ENCODE measurements at regions not wholly inside any gene's neighbourhood (a gene's known extent, or its start where the extent isn't known, plus 50 kb on each side); places are given as distances from the start of the nearest gene placed in this dataset.

- Mint-ChIP-seq H3K9me3 (no peaks in the 10 kb centered on the region), H3K4me3 (no peak overlapping the region)
- intact Hi-C loops (cut with micrococcal nuclease): no loop called here
Measured at GRCh38 chr20:11132819-11133415, 459.1 kb upstream of the JAG1 start.

DNA sequence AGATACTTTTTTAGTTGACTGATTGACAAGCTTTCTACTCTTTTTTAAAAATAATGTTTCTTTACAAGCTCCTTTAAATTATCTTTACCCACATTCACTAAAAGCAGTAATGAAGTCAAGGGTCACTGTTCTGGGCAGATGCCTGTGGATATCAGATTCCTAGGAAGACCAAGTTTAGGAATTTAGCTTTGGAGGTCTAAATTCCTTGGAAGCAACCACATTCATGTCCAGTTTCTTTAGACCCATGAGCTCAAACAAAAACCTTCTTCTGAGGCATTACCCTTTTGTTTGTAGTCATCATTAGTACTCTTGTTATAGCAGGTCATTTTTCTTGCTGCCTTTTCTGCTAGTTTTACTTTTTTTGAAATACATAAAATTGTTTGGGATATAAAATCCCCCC, 462.9 kb upstream of the JAG1 start:
- no peak overlapping the region for H3K4me3 Mint-ChIP-seq
- no peaks in the 10 kb centered on the region for H3K27me3 Mint-ChIP-seq (ENCODE audit: insufficient read depth)
- no peak for DNase-seq (ENCODE audit: low spot score)
- no peak overlapping the region for H3K27ac Mint-ChIP-seq
- intact Hi-C loops (cut with micrococcal nuclease): no loop called here
- no peaks in the 10 kb centered on the region for H3K4me1 Mint-ChIP-seq (ENCODE audit: low read depth)
- no peaks in the 10 kb centered on the region for H3K36me3 Mint-ChIP-seq (ENCODE audit: low read depth)
- no peaks in the 10 kb centered on the region for H3K9me3 Mint-ChIP-seq

More at GRCh38 chr20:11132819-11133415, 459.1 kb upstream of the JAG1 start:
- Mint-ChIP-seq H3K4me1 (ENCODE audit: low read depth) (no peaks in the 10 kb centered on the region), H3K27me3 (ENCODE audit: insufficient read depth) (no peaks in the 10 kb centered on the region), H3K36me3 (ENCODE audit: low read depth) (no peaks in the 10 kb centered on the region), H3K27ac (no peak overlapping the region)
- no peak for DNase-seq (ENCODE audit: low spot score)

DNA sequence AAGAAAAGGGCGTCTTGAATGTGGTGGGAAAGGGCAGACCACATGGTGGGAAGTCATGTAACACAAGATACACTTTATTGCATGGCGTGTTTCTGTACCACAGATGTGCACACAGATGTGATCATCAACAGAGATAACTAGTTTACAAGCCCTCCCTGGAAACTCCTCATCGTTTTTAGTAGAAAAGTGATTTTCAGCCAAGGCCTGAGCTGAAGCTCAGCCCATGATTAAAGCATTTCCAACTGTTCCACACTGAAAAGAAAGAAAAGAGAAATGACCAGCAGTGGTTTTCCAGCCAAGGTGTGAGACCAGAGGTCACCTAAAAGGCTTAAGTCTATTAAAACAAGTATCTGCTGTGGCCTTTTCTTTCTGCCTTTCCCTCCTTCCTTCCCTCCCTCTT, 463.9 kb upstream of the JAG1 start:
- Mint-ChIP-seq H3K9me3 (peaks cover 7% of the 10 kb centered on the region), H3K36me3 (ENCODE audit: low read depth) (no peaks in the 10 kb centered on the region), H3K4me1 (ENCODE audit: low read depth) (no peaks in the 10 kb centered on the region), H3K27me3 (ENCODE audit: insufficient read depth) (no peaks in the 10 kb centered on the region), H3K4me3 (no peak overlapping the region), H3K27ac (no peak overlapping the region)
- no peak for DNase-seq (ENCODE audit: low spot score)
- intact Hi-C loops (cut with micrococcal nuclease): no loop called here

DNA sequence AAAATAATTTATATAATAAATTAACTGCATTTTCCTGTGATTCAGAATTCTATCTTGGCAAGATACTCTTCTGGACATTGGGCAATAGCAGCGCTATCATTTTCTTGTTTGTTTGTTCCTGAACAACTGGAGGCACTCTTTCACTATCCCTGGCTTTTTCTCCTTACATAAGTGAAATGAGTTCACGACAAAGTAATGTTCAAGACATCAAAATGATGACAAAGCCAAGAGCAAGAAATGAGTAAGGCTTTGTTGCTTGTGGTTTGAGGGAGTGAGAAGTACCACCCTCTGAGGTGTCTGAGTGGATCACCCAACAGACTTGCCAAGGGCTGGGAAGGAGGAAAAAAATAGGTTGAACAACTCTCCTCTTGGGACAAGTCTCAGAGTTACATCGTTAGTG, 466.6 kb upstream of the JAG1 start:
- intact Hi-C loops (cut with micrococcal nuclease): no loop called here
- Mint-ChIP-seq H3K27ac (no peak overlapping the region), H3K27me3 (ENCODE audit: insufficient read depth) (no peaks in the 10 kb centered on the region)

DNA sequence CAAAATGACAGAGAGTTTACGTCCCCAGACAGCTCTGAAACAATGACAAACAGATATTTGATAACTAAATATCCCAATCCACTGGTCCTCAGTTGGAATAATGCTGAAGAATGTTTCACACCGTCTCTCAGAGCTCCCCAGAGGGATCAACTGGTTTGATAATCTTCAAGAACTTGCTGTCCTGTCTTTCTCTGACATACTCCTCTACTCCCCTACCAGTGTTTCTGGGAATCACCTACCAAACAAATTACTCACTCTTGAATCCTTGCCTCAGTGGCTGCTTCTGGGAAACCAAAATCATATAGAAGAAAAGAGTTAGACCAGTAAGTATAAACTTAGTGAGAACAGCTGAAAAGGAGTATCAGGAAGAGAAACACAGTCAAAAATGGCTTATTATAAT, 469.7 kb upstream of the JAG1 start:
- no peak for DNase-seq (ENCODE audit: low spot score)
- H3K4me1 Mint-ChIP-seq (ENCODE audit: low read depth): no peaks in the 10 kb centered on the region
- H3K9me3 Mint-ChIP-seq: peaks cover 7% of the 10 kb centered on the region
- no peak overlapping the region for H3K4me3 Mint-ChIP-seq
- intact Hi-C loops (cut with micrococcal nuclease): no loop called here
- H3K36me3 Mint-ChIP-seq (ENCODE audit: low read depth): no peaks in the 10 kb centered on the region
- H3K27ac Mint-ChIP-seq: no peak overlapping the region
- H3K27me3 Mint-ChIP-seq (ENCODE audit: insufficient read depth): no peaks in the 10 kb centered on the region

More for the DNA sequence above, 466.6 kb upstream of the JAG1 start:
- peaks cover 7% of the 10 kb centered on the region for H3K9me3 Mint-ChIP-seq
- no peaks in the 10 kb centered on the region for H3K36me3 Mint-ChIP-seq (ENCODE audit: low read depth)
- no peak for DNase-seq (ENCODE audit: low spot score)
- no peak overlapping the region for H3K4me3 Mint-ChIP-seq
- H3K4me1 Mint-ChIP-seq (ENCODE audit: low read depth): no peaks in the 10 kb centered on the region

DNA sequence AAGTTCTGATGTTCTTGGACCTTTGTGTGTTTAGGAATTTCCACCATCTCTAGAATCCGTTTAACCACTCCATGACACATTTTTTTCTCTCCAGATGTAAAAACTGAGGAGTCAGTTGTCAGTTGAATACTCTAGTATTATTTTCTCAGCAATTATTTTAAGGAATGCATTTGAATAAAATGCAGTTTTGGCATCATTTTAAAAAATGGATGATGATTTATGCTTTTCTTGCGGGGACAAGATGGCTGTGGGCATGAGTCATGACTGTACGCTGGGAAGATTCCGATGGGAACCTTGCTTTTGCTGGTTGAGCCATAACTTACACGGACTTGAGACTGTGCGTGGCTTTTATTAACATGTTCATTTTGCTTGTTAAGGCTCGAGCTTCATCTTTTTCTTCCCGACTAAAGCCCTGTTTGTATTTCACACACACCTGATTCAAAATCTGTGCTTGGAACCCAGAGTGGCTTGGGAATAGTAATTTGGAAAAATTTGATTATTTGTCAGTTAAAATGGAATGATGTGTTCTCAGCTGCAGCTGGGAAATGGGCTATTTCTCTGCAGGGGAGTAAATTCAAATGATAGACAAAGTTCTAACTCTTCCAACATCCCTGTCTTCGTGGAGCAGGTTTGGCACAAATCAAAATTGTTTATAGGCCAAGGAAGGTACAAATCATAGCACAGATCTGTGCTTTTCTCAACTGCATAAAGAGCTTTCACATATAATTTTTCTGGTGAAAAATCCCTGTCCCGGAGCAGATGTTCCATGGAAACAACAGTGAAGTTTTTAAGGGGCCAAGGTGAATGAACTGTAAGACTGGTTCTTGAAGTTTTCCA, 470.5 kb upstream of the JAG1 start:
- no peaks in the 10 kb centered on the region for H3K27me3 Mint-ChIP-seq (ENCODE audit: insufficient read depth)
- H3K4me1 Mint-ChIP-seq (ENCODE audit: low read depth): no peaks in the 10 kb centered on the region
- H3K36me3 Mint-ChIP-seq (ENCODE audit: low read depth): no peaks in the 10 kb centered on the region
- no peak overlapping the region for H3K27ac Mint-ChIP-seq
- no peak for DNase-seq (ENCODE audit: low spot score)
- intact Hi-C loops (cut with micrococcal nuclease): no loop called here
- peaks cover 7% of the 10 kb centered on the region for H3K9me3 Mint-ChIP-seq
- no peak overlapping the region for H3K4me3 Mint-ChIP-seq

DNA sequence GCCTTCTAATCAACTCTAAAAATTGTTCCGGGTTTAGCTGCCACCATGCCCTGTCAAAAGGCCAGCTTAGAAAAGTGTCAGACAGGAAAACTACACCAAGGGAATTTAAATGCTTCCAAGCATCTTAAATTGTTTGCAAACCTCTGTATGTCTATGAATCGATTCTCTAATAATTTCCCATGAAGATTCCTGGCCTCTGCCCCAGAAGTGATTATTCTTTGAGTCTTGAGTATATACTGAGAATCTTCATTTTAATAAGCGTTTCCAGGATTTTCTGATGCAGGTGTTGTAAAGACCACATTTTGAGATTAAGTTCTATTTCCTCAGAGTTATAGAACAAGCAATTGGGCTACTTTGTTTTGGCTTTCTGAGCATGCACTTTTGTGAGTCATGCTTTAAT, 471.8 kb upstream of the JAG1 start:
- peaks cover 7% of the 10 kb centered on the region for H3K9me3 Mint-ChIP-seq
- DNase-seq (ENCODE audit: low spot score): no peak
- intact Hi-C loops (cut with micrococcal nuclease): no loop called here

DNA sequence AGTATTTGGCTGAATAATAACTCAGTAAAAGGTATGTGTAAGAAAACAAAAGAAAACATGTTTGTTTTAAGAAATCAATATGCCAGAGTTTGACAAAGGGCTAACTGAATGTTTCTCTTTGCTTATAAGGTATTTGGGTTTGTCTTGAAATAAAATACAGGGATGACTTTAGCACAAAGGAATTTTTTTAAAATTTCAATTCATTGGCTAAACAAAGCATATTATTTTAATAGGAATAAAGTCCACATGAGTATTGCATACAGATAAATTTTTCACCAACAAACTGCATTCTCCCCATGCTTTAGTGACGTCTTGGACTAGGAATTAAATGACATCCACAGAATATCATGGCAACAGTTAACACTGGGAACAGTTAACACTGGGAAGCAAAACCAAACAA, 480.0 kb upstream of the JAG1 start:
- Mint-ChIP-seq H3K27ac (no peak overlapping the region), H3K9me3 (no peaks in the 10 kb centered on the region), H3K27me3 (ENCODE audit: insufficient read depth) (no peaks in the 10 kb centered on the region), H3K4me1 (ENCODE audit: low read depth) (no peaks in the 10 kb centered on the region), H3K36me3 (ENCODE audit: low read depth) (no peaks in the 10 kb centered on the region), H3K4me3 (no peak overlapping the region)
- DNase-seq (ENCODE audit: low spot score): no peak
- intact Hi-C loops (cut with micrococcal nuclease): no loop called here

More for the DNA sequence above, 471.8 kb upstream of the JAG1 start:
- Mint-ChIP-seq H3K4me1 (ENCODE audit: low read depth) (no peaks in the 10 kb centered on the region), H3K27me3 (ENCODE audit: insufficient read depth) (no peaks in the 10 kb centered on the region), H3K36me3 (ENCODE audit: low read depth) (no peaks in the 10 kb centered on the region), H3K27ac (no peak overlapping the region), H3K4me3 (no peak overlapping the region)

GRCh38 chr20:11155156-11155756, 481.5 kb upstream of the JAG1 start:
- Mint-ChIP-seq H3K27ac (no peak overlapping the region), H3K4me3 (no peak overlapping the region), H3K36me3 (ENCODE audit: low read depth) (no peaks in the 10 kb centered on the region), H3K9me3 (no peaks in the 10 kb centered on the region), H3K4me1 (ENCODE audit: low read depth) (no peaks in the 10 kb centered on the region), H3K27me3 (ENCODE audit: insufficient read depth) (no peaks in the 10 kb centered on the region)
- intact Hi-C loops (cut with micrococcal nuclease): no loop called here
- no peak for DNase-seq (ENCODE audit: low spot score)

GRCh38 chr20:11156922-11157321, 483.1 kb upstream of the JAG1 start:
- Mint-ChIP-seq H3K4me1 (ENCODE audit: low read depth) (no peaks in the 10 kb centered on the region), H3K27me3 (ENCODE audit: insufficient read depth) (no peaks in the 10 kb centered on the region), H3K9me3 (no peaks in the 10 kb centered on the region), H3K36me3 (ENCODE audit: low read depth) (no peaks in the 10 kb centered on the region), H3K27ac (no peak overlapping the region), H3K4me3 (no peak overlapping the region)
- DNase-seq (ENCODE audit: low spot score): no peak
- intact Hi-C loops (cut with micrococcal nuclease): no loop called here

GRCh38 chr20:11158146-11158545, 484.3 kb upstream of the JAG1 start:
- Mint-ChIP-seq H3K27ac (no peak overlapping the region), H3K4me1 (ENCODE audit: low read depth) (no peaks in the 10 kb centered on the region), H3K4me3 (no peak overlapping the region), H3K9me3 (no peaks in the 10 kb centered on the region), H3K36me3 (ENCODE audit: low read depth) (no peaks in the 10 kb centered on the region), H3K27me3 (ENCODE audit: insufficient read depth) (no peaks in the 10 kb centered on the region)
- DNase-seq (ENCODE audit: low spot score): no peak
- intact Hi-C loops (cut with micrococcal nuclease): no loop called here

- no peak overlapping the region for H3K4me3 Mint-ChIP-seq
- no peak overlapping the region for H3K27ac Mint-ChIP-seq
- no peaks in the 10 kb centered on the region for H3K27me3 Mint-ChIP-seq (ENCODE audit: insufficient read depth)
- no peaks in the 10 kb centered on the region for H3K36me3 Mint-ChIP-seq (ENCODE audit: low read depth)
- no peak for DNase-seq (ENCODE audit: low spot score)
- no peaks in the 10 kb centered on the region for H3K9me3 Mint-ChIP-seq
- intact Hi-C loops (cut with micrococcal nuclease): no loop called here
- no peaks in the 10 kb centered on the region for H3K4me1 Mint-ChIP-seq (ENCODE audit: low read depth)
Measured at GRCh38 chr20:11158589-11158988, 484.8 kb upstream of the JAG1 start.

DNA sequence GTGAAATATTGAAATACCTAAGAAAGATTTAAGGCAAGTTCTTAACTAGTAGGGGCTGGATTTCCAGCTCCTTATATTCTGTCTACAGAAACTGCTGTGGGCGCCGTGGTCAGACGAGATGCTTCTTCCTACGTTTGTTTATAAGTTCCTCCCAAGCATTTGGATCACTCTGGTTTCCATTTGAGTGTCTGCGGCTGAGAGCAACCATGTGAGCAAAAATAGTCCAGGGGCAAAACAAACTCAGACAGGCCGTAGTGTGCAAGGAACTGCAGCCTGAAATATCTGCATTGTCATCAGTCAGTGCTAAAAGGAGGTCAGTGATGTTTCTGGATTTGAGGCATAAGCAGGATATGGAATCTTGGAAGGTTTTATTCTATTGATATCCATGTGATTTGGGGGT, 485.9 kb upstream of the JAG1 start:
- no peaks in the 10 kb centered on the region for H3K36me3 Mint-ChIP-seq (ENCODE audit: low read depth)
- H3K27ac Mint-ChIP-seq: no peak overlapping the region
- H3K9me3 Mint-ChIP-seq: no peaks in the 10 kb centered on the region
- H3K4me3 Mint-ChIP-seq: no peak overlapping the region
- H3K27me3 Mint-ChIP-seq (ENCODE audit: insufficient read depth): no peaks in the 10 kb centered on the region
- intact Hi-C loops (cut with micrococcal nuclease): no loop called here
- no peak for DNase-seq (ENCODE audit: low spot score)
- H3K4me1 Mint-ChIP-seq (ENCODE audit: low read depth): no peaks in the 10 kb centered on the region

Data from activated T-helper 1 cell treated with anti-CD3 and anti-CD28 coated beads, Interleukin-12 subunit alpha, Interleukin-12 subunit beta, Interleukin-2, Interleukin-4 antibody, amounts not matched to agents 30 ng/mL and 10 ng/mL and 1 ng/mL, durations not matched to agents 14 hours and 24 hours and 36 hours (primary cell).